ENCODE measurements at regions not wholly inside any gene's neighbourhood (a gene's known extent, or its start where the extent isn't known, plus 50 kb on each side); places are given as distances from the start of the nearest gene placed in this dataset.

- no peak overlapping the region for H3K27ac ChIP-seq (ENCODE audit: low read depth, low read length)
- H3K4me2 ChIP-seq (ENCODE audit: low read length), result no peak overlapping the region
- H4K20me1 ChIP-seq (ENCODE audit: control insufficient read depth, insufficient read depth, low read depth, low read length), result no peaks in the 10 kb centered on the region
- no peaks in the 10 kb centered on the region for H3K4me1 ChIP-seq (ENCODE audit: control insufficient read depth, low read length)
- H3F3A ChIP-seq (ENCODE audit: control insufficient read depth, insufficient read depth), result no peaks in the 10 kb centered on the region
- H3K27me3 ChIP-seq (ENCODE audit: control insufficient read depth, low read length), result no peaks in the 10 kb centered on the region
- no peaks in the 10 kb centered on the region for H3K9me3 ChIP-seq (ENCODE audit: control insufficient read depth, insufficient read depth, low read length)
- H3K79me2 ChIP-seq (ENCODE audit: control insufficient read depth, low read length), result no peaks in the 10 kb centered on the region
- no peak for TF ChIP-seq EZH2phosphoT487 (IDR thresholded peaks at IDR 0.05; ENCODE audit: borderline replicate concordance, low read length)
- TF ChIP-seq, protein P1, sequence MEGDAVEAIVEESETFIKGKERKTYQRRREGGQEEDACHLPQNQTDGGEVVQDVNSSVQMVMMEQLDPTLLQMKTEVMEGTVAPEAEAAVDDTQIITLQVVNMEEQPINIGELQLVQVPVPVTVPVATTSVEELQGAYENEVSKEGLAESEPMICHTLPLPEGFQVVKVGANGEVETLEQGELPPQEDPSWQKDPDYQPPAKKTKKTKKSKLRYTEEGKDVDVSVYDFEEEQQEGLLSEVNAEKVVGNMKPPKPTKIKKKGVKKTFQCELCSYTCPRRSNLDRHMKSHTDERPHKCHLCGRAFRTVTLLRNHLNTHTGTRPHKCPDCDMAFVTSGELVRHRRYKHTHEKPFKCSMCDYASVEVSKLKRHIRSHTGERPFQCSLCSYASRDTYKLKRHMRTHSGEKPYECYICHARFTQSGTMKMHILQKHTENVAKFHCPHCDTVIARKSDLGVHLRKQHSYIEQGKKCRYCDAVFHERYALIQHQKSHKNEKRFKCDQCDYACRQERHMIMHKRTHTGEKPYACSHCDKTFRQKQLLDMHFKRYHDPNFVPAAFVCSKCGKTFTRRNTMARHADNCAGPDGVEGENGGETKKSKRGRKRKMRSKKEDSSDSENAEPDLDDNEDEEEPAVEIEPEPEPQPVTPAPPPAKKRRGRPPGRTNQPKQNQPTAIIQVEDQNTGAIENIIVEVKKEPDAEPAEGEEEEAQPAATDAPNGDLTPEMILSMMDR (IDR thresholded peaks at IDR 0.05; ENCODE audit: low read depth, low read length, poor library complexity, severe bottlenecking), result no peak
- H3K4me3 ChIP-seq (ENCODE audit: low read length), result no peak overlapping the region
- H3K9me2 ChIP-seq (replicated peaks; ENCODE audit: control insufficient read depth, low read length), result no peaks in the 10 kb centered on the region
- H3K36me3 ChIP-seq (ENCODE audit: control insufficient read depth, low read length), result no peaks in the 10 kb centered on the region
These were observed 87.9 kb downstream of the LBH start for GRCh38 chr2:30318987-30319782.

- H3K79me2 ChIP-seq (ENCODE audit: control insufficient read depth, low read length), result no peaks in the 10 kb centered on the region
These were observed 90.1 kb downstream of the LBH start for GRCh38 chr2:30321466-30321865.

DNA sequence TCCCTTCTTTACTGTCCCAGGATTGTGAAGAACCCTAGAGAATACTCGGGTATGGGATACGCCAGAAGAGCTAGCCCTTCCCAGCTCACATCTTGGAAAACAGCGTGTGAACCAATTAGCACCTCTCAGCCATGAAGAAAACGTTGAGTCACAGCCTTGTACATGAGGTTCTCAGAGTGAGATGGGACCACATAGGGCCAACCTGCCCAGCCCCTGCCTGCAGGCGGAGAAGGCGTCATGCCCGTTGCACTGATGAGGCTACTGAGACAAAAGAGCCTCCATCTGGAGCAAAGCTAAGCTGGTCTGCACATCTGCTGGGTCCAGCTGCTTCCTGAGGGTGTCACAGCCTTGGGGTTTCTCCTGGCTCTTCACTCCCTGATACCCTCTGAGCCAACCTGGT, 92.2 kb downstream of the LBH start:
- H3K79me2 ChIP-seq (ENCODE audit: control insufficient read depth, low read length), result no peaks in the 10 kb centered on the region
- no peaks in the 10 kb centered on the region for H3K4me1 ChIP-seq (ENCODE audit: control insufficient read depth, low read length)
- no peaks in the 10 kb centered on the region for H3K27me3 ChIP-seq (ENCODE audit: control insufficient read depth, low read length)
- no peaks in the 10 kb centered on the region for H3K36me3 ChIP-seq (ENCODE audit: control insufficient read depth, low read length)
- H3F3A ChIP-seq (ENCODE audit: control insufficient read depth, insufficient read depth), result no peaks in the 10 kb centered on the region
- no peaks in the 10 kb centered on the region for H3K9me2 ChIP-seq (replicated peaks; ENCODE audit: control insufficient read depth, low read length)
- no peak overlapping the region for H3K4me2 ChIP-seq (ENCODE audit: low read length)
- no peak for TF ChIP-seq EZH2phosphoT487 (IDR thresholded peaks at IDR 0.05; ENCODE audit: borderline replicate concordance, low read length)
- TF ChIP-seq, protein P1 (IDR thresholded peaks at IDR 0.05; ENCODE audit: low read depth, low read length, poor library complexity, severe bottlenecking), result no peak
- H4K20me1 ChIP-seq (ENCODE audit: control insufficient read depth, insufficient read depth, low read depth, low read length), result no peaks in the 10 kb centered on the region
- no peak overlapping the region for H3K27ac ChIP-seq (ENCODE audit: low read depth, low read length)
- H3K9me3 ChIP-seq (ENCODE audit: control insufficient read depth, insufficient read depth, low read length), result no peaks in the 10 kb centered on the region
- no peak overlapping the region for H3K4me3 ChIP-seq (ENCODE audit: low read length)

More at GRCh38 chr2:30321466-30321865, 90.1 kb downstream of the LBH start:
- Histone ChIP-seq H4K20me1 (ENCODE audit: control insufficient read depth, insufficient read depth, low read depth, low read length) (no peaks in the 10 kb centered on the region), H3K4me1 (ENCODE audit: control insufficient read depth, low read length) (no peaks in the 10 kb centered on the region), H3K36me3 (ENCODE audit: control insufficient read depth, low read length) (no peaks in the 10 kb centered on the region), H3K4me2 (ENCODE audit: low read length) (no peak overlapping the region), H3K9me2 (replicated peaks; ENCODE audit: control insufficient read depth, low read length) (no peaks in the 10 kb centered on the region), H3K27ac (ENCODE audit: low read depth, low read length) (no peak overlapping the region), H3K9me3 (ENCODE audit: control insufficient read depth, insufficient read depth, low read length) (no peaks in the 10 kb centered on the region), H3K27me3 (ENCODE audit: control insufficient read depth, low read length) (no peaks in the 10 kb centered on the region), H3F3A (ENCODE audit: control insufficient read depth, insufficient read depth) (no peaks in the 10 kb centered on the region), H3K4me3 (ENCODE audit: low read length) (no peak overlapping the region)
- TF ChIP-seq, protein P1 (IDR thresholded peaks at IDR 0.05; ENCODE audit: low read depth, low read length, poor library complexity, severe bottlenecking), result no peak
- no peak for TF ChIP-seq EZH2phosphoT487 (IDR thresholded peaks at IDR 0.05; ENCODE audit: borderline replicate concordance, low read length)

Measured in DOHH2 (cell line).